ENCODE measurements at regions not wholly inside any gene's neighbourhood (a gene's known extent, or its start where the extent isn't known, plus 50 kb on each side); places are given as distances from the start of the nearest gene placed in this dataset.

- TF ChIP-seq EZH2 (IDR thresholded peaks at IDR 0.05; ENCODE audit: insufficient read depth, poor library complexity, severe bottlenecking): no peak
- no peak for TF ChIP-seq EZH2phosphoT487 (IDR thresholded peaks at IDR 0.05; ENCODE audit: insufficient read depth, low read depth)
Measured at GRCh38 chr17:31738488-31738887, 120.6 kb downstream of the COPRS start.
